HEK293 (cell line): ENCODE measurements at regions not wholly inside any gene's neighbourhood (a gene's known extent, or its start where the extent isn't known, plus 50 kb on each side); places are given as distances from the start of the nearest gene placed in this dataset.

ENCODE experiments used
- CTCF ChIA-PET: fragments of 350-600 bp; formaldehyde crosslinking; extraction: SDS; loops from one replicate; lab custom pipeline; 2021; ENCODE audit warnings: antibody characterized with exemption; lab: Yijun Ruan, JAX
- POLR2A ChIA-PET: fragments of 300-600 bp; formaldehyde crosslinking; extraction: SDS; loops from one replicate; lab custom pipeline; 2020; ENCODE audit warnings: antibody characterized with exemption, inconsistent platforms; lab: Yijun Ruan, JAX
- H3K27ac ChIP-seq: fragments of 200-500 bp; sonication (Bioruptor generic); 2 replicates; pipeline ENCODE4 v1.5.1; 2014; ENCODE audit warnings: low read depth, low read length, control low read depth, inconsistent platforms; ENCODE audit errors: extremely low read depth
- H3K36me3 ChIP-seq, 2 experiments: fragments of 200-500 bp in 1 of 2; sonication (Bioruptor generic) in 1 of 2; 1 replicate in 1 of 2; 2 replicates in 1 of 2; pipeline ENCODE4 v1.5.1; 2014 to 2017; ENCODE audit warnings: inconsistent platforms in 2 of 2, low read length in 2 of 2; ENCODE audit not compliant: control insufficient read depth in 2 of 2, insufficient read depth in 1 of 2
- H3K4me1 ChIP-seq: fragments of 200-500 bp; sonication (Bioruptor generic); 2 replicates; pipeline ENCODE4 v1.5.1; 2014; ENCODE audit warnings: mild to moderate bottlenecking, low read length, inconsistent platforms; ENCODE audit not compliant: control insufficient read depth, insufficient read depth
- H3K4me3 ChIP-seq: 2 replicates; pipeline ENCODE4 v1.5.1; 2011; ENCODE audit warnings: low read depth, mild to moderate bottlenecking, control low read depth, low read length, moderate library complexity
- H3K9me3 ChIP-seq: fragments of 200-500 bp; sonication (Bioruptor generic); 2 replicates; pipeline ENCODE4 v1.5.1; 2014; ENCODE audit warnings: low read depth, low read length, inconsistent platforms; ENCODE audit not compliant: control insufficient read depth, insufficient read depth
- CTCF ChIP-seq: fragments of 450-650 bp; formaldehyde crosslinking; IDR thresholded peaks from 2 replicates; pipeline ENCODE4 v1.5.1; 2016; ENCODE audit warnings: missing biosample characterization, missing genetic modification characterization
- EGR2 ChIP-seq: fragments of 450-650 bp; formaldehyde crosslinking; IDR thresholded peaks from 2 replicates; pipeline ENCODE4 v1.5.1; 2016; ENCODE audit warnings: low read depth, missing biosample characterization, missing genetic modification characterization
- GFI1B ChIP-seq: fragments of 450-650 bp; formaldehyde crosslinking; IDR thresholded peaks from 2 replicates; pipeline ENCODE4 v1.5.1; 2016; ENCODE audit warnings: missing biosample characterization, missing genetic modification characterization
- GLIS1 ChIP-seq: fragments of 450-650 bp; formaldehyde crosslinking; IDR thresholded peaks from 2 replicates; pipeline ENCODE4 v1.5.1; 2016; ENCODE audit warnings: missing biosample characterization, missing genetic modification characterization
- KLF1 ChIP-seq: fragments of 450-650 bp; formaldehyde crosslinking; IDR thresholded peaks from 2 replicates; pipeline ENCODE4 v1.5.1; 2016; ENCODE audit warnings: missing biosample characterization, missing genetic modification characterization
- KLF10 ChIP-seq: fragments of 450-650 bp; IDR thresholded peaks from 2 replicates; pipeline ENCODE4 v1.5.1; 2018; ENCODE audit warnings: missing biosample characterization, mild to moderate bottlenecking, missing genetic modification characterization
- PRDM10 ChIP-seq: fragments of 450-650 bp; formaldehyde crosslinking; IDR thresholded peaks from 2 replicates; pipeline ENCODE4 v1.5.1; 2016; ENCODE audit warnings: missing biosample characterization, missing genetic modification characterization
- ZBTB48 ChIP-seq: fragments of 450-650 bp; formaldehyde crosslinking; IDR thresholded peaks from 2 replicates; pipeline ENCODE4 v1.5.1; 2016; ENCODE audit warnings: missing biosample characterization, missing genetic modification characterization
- ZBTB49 ChIP-seq: fragments of 450-650 bp; formaldehyde crosslinking; IDR thresholded peaks from 2 replicates; pipeline ENCODE4 v1.5.1; 2016; ENCODE audit warnings: missing biosample characterization, missing genetic modification characterization, low read depth
- ZNF146 ChIP-seq: fragments of 450-650 bp; formaldehyde crosslinking; IDR thresholded peaks from 2 replicates; pipeline ENCODE4 v1.5.1; 2016; ENCODE audit warnings: missing biosample characterization, missing genetic modification characterization
- ZNF2 ChIP-seq: fragments of 450-650 bp; formaldehyde crosslinking; IDR thresholded peaks from 2 replicates; pipeline ENCODE4 v1.5.1; 2016; ENCODE audit warnings: missing biosample characterization, missing genetic modification characterization
- ZNF214 ChIP-seq: fragments of 450-650 bp; formaldehyde crosslinking; IDR thresholded peaks from 2 replicates; pipeline ENCODE4 v1.5.1; 2017; ENCODE audit warnings: missing biosample characterization, mild to moderate bottlenecking, missing genetic modification characterization, borderline replicate concordance
- ZNF223 ChIP-seq: fragments of 450-650 bp; formaldehyde crosslinking; IDR thresholded peaks from 2 replicates; pipeline ENCODE4 v1.5.1; 2016; ENCODE audit warnings: missing biosample characterization, missing genetic modification characterization
- ZNF302 ChIP-seq: fragments of 450-650 bp; formaldehyde crosslinking; IDR thresholded peaks from 2 replicates; pipeline ENCODE4 v1.5.1; 2016; ENCODE audit warnings: missing biosample characterization, missing genetic modification characterization, low read depth
- ZNF529 ChIP-seq: fragments of 450-650 bp; formaldehyde crosslinking; IDR thresholded peaks from 2 replicates; pipeline ENCODE4 v1.5.1; 2017; ENCODE audit warnings: missing genetic modification characterization, missing biosample characterization; ENCODE audit not compliant: insufficient replicate concordance
- ZNF639 ChIP-seq: fragments of 450-650 bp; formaldehyde crosslinking; IDR thresholded peaks from 2 replicates; pipeline ENCODE4 v1.5.1; 2016; ENCODE audit warnings: missing biosample characterization, missing genetic modification characterization
- ZNF660 ChIP-seq: fragments of 450-650 bp; IDR thresholded peaks from 2 replicates; pipeline ENCODE4 v1.5.1; 2018; ENCODE audit warnings: missing biosample characterization, mild to moderate bottlenecking, missing genetic modification characterization
- ZNF777 ChIP-seq: fragments of 450-650 bp; formaldehyde crosslinking; IDR thresholded peaks from 2 replicates; pipeline ENCODE4 v1.5.1; 2017; ENCODE audit warnings: missing biosample characterization, missing genetic modification characterization, borderline replicate concordance
- TF ChIP-seq, protein P1 (sequence below): fragments of 450-650 bp; formaldehyde crosslinking; IDR thresholded peaks from 2 replicates; pipeline ENCODE4 v1.5.1; 2016; ENCODE audit warnings: missing biosample characterization, missing genetic modification characterization

DNA sequence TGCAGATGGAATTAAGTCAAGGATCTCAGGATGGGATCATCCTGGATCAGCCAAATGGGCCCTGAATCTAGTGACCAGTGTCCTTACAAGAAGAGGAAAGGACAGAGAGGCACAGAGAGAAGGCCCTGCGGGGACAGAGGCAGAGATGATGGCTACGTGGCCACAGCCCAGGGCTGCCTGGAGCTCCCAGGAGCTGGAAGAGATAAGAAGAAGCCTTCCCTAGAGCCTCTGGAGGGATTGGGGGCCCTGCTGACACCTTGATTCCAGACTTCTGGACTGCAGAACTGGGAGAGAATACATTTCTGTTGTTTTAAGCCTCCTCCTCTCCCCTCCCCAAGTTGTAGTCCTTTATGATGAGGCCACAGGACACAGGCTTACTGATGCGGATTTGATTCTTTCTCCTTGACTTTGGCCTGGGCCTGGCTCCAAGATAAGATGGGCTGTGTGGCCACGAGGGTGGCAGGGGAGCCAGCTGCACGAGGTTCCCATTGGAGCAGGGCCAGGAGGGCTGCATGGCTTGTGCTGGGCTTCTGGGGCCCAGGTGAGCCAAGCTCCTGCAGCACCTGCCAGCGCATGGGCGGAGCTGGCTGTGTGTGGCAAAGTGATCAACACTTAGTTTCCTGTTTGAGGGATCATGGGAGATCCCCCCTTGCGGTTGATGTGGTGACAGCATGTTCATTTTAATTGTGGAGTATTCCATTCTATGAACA lies 146.1 kb downstream of the IRF8 start (continued):
- no peak for TF ChIP-seq GLIS1 (tag by site-specific recombination)

GRCh38 chr16:86045591-86045971 lies 146.6 kb downstream of the IRF8 start:
- no peaks in the 10 kb centered on the region for H3K9me3 ChIP-seq
- no peak overlapping the region for H3K27ac ChIP-seq
- no peaks in the 10 kb centered on the region for H3K4me1 ChIP-seq
- POLR2A ChIA-PET: no interaction called here
- CTCF ChIA-PET: interaction anchor here (0.6 to 2.3 kb wide), 5 partner anchors 207 to 1022 kb away, joined by 3 to 13 read pairs (median 5); partner anchors contain the start of gene FOXF1
- no peak for TF ChIP-seq GFI1B (tag by site-specific recombination)
- TF ChIP-seq ZNF639 (tag by site-specific recombination): no peak
- TF ChIP-seq KLF1 (tag by site-specific recombination): no peak
- TF ChIP-seq CTCF (tag by site-specific recombination): no peak
- TF ChIP-seq, protein P1, sequence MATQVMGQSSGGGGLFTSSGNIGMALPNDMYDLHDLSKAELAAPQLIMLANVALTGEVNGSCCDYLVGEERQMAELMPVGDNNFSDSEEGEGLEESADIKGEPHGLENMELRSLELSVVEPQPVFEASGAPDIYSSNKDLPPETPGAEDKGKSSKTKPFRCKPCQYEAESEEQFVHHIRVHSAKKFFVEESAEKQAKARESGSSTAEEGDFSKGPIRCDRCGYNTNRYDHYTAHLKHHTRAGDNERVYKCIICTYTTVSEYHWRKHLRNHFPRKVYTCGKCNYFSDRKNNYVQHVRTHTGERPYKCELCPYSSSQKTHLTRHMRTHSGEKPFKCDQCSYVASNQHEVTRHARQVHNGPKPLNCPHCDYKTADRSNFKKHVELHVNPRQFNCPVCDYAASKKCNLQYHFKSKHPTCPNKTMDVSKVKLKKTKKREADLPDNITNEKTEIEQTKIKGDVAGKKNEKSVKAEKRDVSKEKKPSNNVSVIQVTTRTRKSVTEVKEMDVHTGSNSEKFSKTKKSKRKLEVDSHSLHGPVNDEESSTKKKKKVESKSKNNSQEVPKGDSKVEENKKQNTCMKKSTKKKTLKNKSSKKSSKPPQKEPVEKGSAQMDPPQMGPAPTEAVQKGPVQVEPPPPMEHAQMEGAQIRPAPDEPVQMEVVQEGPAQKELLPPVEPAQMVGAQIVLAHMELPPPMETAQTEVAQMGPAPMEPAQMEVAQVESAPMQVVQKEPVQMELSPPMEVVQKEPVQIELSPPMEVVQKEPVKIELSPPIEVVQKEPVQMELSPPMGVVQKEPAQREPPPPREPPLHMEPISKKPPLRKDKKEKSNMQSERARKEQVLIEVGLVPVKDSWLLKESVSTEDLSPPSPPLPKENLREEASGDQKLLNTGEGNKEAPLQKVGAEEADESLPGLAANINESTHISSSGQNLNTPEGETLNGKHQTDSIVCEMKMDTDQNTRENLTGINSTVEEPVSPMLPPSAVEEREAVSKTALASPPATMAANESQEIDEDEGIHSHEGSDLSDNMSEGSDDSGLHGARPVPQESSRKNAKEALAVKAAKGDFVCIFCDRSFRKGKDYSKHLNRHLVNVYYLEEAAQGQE (tag by site-specific recombination): no peak
- no peak for TF ChIP-seq ZNF146 (tag by site-specific recombination)
- no peak overlapping the region for H3K4me3 ChIP-seq
- H3K36me3 ChIP-seq: no peaks in the 10 kb centered on the region

GRCh38 chr16:86046026-86046425 lies 147.1 kb downstream of the IRF8 start:
- no peaks in the 10 kb centered on the region; the same call in 1 of the 2 replicates for H3K4me1 ChIP-seq
- H3K4me3 ChIP-seq: no peak overlapping the region
- H3K36me3 ChIP-seq: no peaks in the 10 kb centered on the region
- CTCF ChIA-PET: interaction anchor here (0.6 to 2.3 kb wide), 5 partner anchors 96 to 474 kb away, joined by 3 to 13 read pairs (median 3); partner anchors contain the start of gene FOXF1
- POLR2A ChIA-PET: no interaction called here
- no peak overlapping the region for H3K27ac ChIP-seq
- no peaks in the 10 kb centered on the region for H3K9me3 ChIP-seq
- TF ChIP-seq ZNF214 (tag by site-specific recombination) (no peak), ZNF302 (tag by site-specific recombination) (no peak), ZNF223 (no peak), ZNF777 (no peak), ZBTB48 (tag by site-specific recombination) (no peak), ZNF529 (tag by site-specific recombination) (no peak), ZNF660 (tag by site-specific recombination) (no peak), ZBTB49 (tag by site-specific recombination) (no peak), PRDM10 (tag by site-specific recombination) (no peak), KLF10 (tag by site-specific recombination) (no peak), ZNF2 (tag by site-specific recombination) (no peak), EGR2 (tag by site-specific recombination) (no peak)
